Effector memory CD4-positive, alpha-beta T cell (primary cell): ENCODE measurements at regions not wholly inside any gene's neighbourhood (a gene's known extent, or its start where the extent isn't known, plus 50 kb on each side); places are given as distances from the start of the nearest gene placed in this dataset.

ENCODE experiments used
- DNase-seq, 3 donors: peaks; one replicate each; pipeline ENCODE4 v3.0.0-alpha.2; 2020
- H3K27ac ChIP-seq: 2 replicates; pipeline ENCODE4 v1.7.0; 2013; ENCODE audit warnings: mild to moderate bottlenecking, low read length, moderate library complexity; ENCODE audit not compliant: insufficient read depth, poor library complexity, severe bottlenecking
- H3K27me3 ChIP-seq: replicated peaks from 2 replicates; pipeline ENCODE4 v1.7.0; 2013; ENCODE audit warnings: mild to moderate bottlenecking, low read length; ENCODE audit not compliant: insufficient read depth, control insufficient read depth, poor library complexity, severe bottlenecking
- H3K36me3 ChIP-seq: 2 replicates; pipeline ENCODE4 v1.7.0; 2013; ENCODE audit warnings: mild to moderate bottlenecking, low read length, moderate library complexity; ENCODE audit not compliant: control insufficient read depth, insufficient read depth
- H3K4me1 ChIP-seq: 2 replicates; pipeline ENCODE4 v1.7.0; 2013; ENCODE audit warnings: low read length, mild to moderate bottlenecking; ENCODE audit not compliant: control insufficient read depth, insufficient read depth, poor library complexity, severe bottlenecking
- H3K4me3 ChIP-seq: 2 replicates; pipeline ENCODE4 v1.7.0; 2013; ENCODE audit warnings: low read length, low read depth, mild to moderate bottlenecking; ENCODE audit not compliant: insufficient read depth, poor library complexity, severe bottlenecking
- H3K9me3 ChIP-seq: 2 replicates; pipeline ENCODE4 v1.7.0; 2013; ENCODE audit warnings: mild to moderate bottlenecking, low read length, moderate library complexity; ENCODE audit not compliant: control insufficient read depth

- Histone ChIP-seq H3K4me3 (no peak overlapping the region), H3K27me3 (no peaks in the 10 kb centered on the region), H3K27ac (no peak overlapping the region), H3K4me1 (no peaks in the 10 kb centered on the region), H3K9me3 (no peaks in the 10 kb centered on the region), H3K36me3 (no peaks in the 10 kb centered on the region)
- no peak for DNase-seq
These were observed 329.6 kb upstream of the NPVF start for GRCh38 chr7:25557930-25558329.

DNA sequence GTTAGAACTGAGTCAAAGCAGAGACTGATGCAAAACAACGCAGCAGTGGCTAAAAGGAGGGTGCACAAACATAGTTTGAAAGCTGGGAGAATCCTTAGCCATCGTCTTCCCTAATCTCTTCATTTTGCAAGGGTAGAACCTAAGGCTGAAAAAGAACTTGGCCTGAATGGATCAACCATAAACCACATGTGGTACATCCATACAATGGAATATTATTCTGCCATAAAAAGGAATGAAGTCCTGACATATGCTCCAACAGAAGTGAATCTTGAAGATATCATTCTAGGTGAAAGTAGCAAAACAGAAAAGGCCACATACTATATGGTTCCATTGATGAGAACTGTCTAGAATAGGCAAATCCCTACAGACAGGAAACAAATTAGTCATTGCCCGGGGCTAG, 330.3 kb upstream of the NPVF start:
- DNase-seq, result no peak
- Histone ChIP-seq H3K4me1 (no peaks in the 10 kb centered on the region), H3K36me3 (no peaks in the 10 kb centered on the region), H3K9me3 (no peaks in the 10 kb centered on the region), H3K27ac (no peak overlapping the region), H3K27me3 (no peaks in the 10 kb centered on the region), H3K4me3 (no peak overlapping the region)

GRCh38 chr7:25559581-25560367, 331.5 kb upstream of the NPVF start:
- H3K9me3 ChIP-seq, result no peaks in the 10 kb centered on the region
- no peak overlapping the region for H3K4me3 ChIP-seq
- H3K27ac ChIP-seq, result no peak overlapping the region
- H3K36me3 ChIP-seq, result no peaks in the 10 kb centered on the region
- no peaks in the 10 kb centered on the region for H3K27me3 ChIP-seq
- DNase-seq, result no peak
- no peaks in the 10 kb centered on the region for H3K4me1 ChIP-seq

- Histone ChIP-seq H3K27me3 (no peaks in the 10 kb centered on the region), H3K27ac (no peak overlapping the region), H3K4me3 (no peak overlapping the region), H3K9me3 (no peaks in the 10 kb centered on the region), H3K4me1 (no peaks in the 10 kb centered on the region), H3K36me3 (no peaks in the 10 kb centered on the region)
- no peak for DNase-seq
These were observed 334.4 kb upstream of the NPVF start for GRCh38 chr7:25562673-25563182.

GRCh38 chr7:25565002-25565401, 336.7 kb upstream of the NPVF start:
- Histone ChIP-seq H3K4me1 (no peaks in the 10 kb centered on the region), H3K27ac (no peak overlapping the region), H3K36me3 (no peaks in the 10 kb centered on the region), H3K27me3 (no peaks in the 10 kb centered on the region), H3K4me3 (no peak overlapping the region), H3K9me3 (no peaks in the 10 kb centered on the region)
- no peak for DNase-seq

DNA sequence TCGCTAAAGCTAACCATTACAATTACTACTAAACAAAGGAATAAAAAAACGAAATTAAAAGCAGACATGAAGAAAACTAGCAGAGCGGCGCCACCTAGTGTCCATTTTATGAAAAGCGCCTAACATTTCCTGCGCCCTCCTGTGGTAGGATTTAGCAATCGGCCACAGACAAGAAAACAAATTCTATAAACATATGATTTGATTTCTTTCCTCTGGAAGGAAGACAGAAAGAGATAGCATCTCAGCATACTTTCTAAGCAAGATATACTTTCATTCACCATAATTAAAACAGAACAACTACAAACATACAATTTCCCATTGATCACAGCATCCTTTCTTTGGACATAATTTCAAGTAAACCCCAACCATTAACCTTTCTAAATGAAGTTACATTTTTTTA, 337.7 kb upstream of the NPVF start:
- no peak overlapping the region for H3K4me3 ChIP-seq
- no peaks in the 10 kb centered on the region for H3K36me3 ChIP-seq

DNA sequence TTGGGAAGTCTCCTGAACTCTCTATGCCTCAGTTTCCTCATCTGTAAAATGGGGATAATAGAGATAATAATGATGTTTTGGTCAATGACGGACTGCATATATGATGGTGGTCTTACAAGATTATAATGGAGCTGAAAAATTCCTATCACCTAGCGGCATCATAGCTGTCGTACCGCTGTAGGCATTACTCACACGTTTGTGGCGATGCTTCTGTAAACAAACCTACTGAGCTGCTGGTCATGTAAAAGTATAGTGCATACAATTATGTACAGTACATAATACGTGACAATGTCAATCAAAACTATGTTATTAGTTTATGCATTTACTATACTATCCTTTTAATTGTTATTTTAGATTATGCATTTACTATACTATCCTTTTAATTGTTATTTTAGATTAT, 339.1 kb upstream of the NPVF start:
- DNase-seq, result no peak
- Histone ChIP-seq H3K36me3 (no peaks in the 10 kb centered on the region), H3K27me3 (no peaks in the 10 kb centered on the region), H3K4me1 (no peaks in the 10 kb centered on the region), H3K4me3 (no peak overlapping the region), H3K9me3 (no peaks in the 10 kb centered on the region), H3K27ac (no peak overlapping the region)

More for the DNA sequence above, 337.7 kb upstream of the NPVF start:
- DNase-seq, result peak; percentile 15 to 48 (median 28)
- Histone ChIP-seq H3K27me3 (no peaks in the 10 kb centered on the region), H3K4me1 (no peaks in the 10 kb centered on the region), H3K27ac (no peak overlapping the region), H3K9me3 (no peaks in the 10 kb centered on the region)

DNA sequence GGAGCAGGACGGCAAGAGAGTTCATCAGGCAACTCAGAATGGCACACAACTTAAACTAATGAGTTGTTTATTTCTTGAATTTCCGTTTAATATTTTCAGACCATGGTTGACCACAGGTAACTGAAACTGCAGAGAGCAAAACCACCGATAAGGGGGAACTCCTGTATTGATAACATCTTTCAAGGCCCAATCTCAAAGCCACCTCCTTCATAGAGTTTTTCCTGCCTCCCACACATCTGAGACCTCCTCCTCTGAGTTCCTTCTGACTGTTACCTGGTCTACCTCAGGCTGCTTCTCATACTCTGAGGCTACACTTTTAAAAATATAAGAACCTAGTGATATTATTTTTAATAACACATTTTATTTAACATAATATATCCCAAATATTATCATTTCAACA, 341.5 kb upstream of the NPVF start:
- H3K9me3 ChIP-seq, result no peaks in the 10 kb centered on the region
- H3K4me1 ChIP-seq, result no peaks in the 10 kb centered on the region
- DNase-seq, result no peak
- no peak overlapping the region for H3K27ac ChIP-seq
- H3K27me3 ChIP-seq, result no peaks in the 10 kb centered on the region
- H3K4me3 ChIP-seq, result no peak overlapping the region
- H3K36me3 ChIP-seq, result no peaks in the 10 kb centered on the region

GRCh38 chr7:25572423-25572822, 344.1 kb upstream of the NPVF start:
- H3K9me3 ChIP-seq, result no peaks in the 10 kb centered on the region
- no peaks in the 10 kb centered on the region for H3K36me3 ChIP-seq
- H3K27me3 ChIP-seq, result no peaks in the 10 kb centered on the region
- H3K27ac ChIP-seq, result no peak overlapping the region
- H3K4me3 ChIP-seq, result no peak overlapping the region
- H3K4me1 ChIP-seq, result no peaks in the 10 kb centered on the region
- no peak for DNase-seq

- Histone ChIP-seq H3K4me3 (no peak overlapping the region), H3K27me3 (no peaks in the 10 kb centered on the region), H3K27ac (no peak overlapping the region), H3K4me1 (no peaks in the 10 kb centered on the region), H3K9me3 (no peaks in the 10 kb centered on the region), H3K36me3 (no peaks in the 10 kb centered on the region)
- DNase-seq, result no peak
These were observed 346.5 kb upstream of the NPVF start for GRCh38 chr7:25574828-25575227.
